ENCODE measurements at regions not wholly inside any gene's neighbourhood (a gene's known extent, or its start where the extent isn't known, plus 50 kb on each side); places are given as distances from the start of the nearest gene placed in this dataset.

DNA sequence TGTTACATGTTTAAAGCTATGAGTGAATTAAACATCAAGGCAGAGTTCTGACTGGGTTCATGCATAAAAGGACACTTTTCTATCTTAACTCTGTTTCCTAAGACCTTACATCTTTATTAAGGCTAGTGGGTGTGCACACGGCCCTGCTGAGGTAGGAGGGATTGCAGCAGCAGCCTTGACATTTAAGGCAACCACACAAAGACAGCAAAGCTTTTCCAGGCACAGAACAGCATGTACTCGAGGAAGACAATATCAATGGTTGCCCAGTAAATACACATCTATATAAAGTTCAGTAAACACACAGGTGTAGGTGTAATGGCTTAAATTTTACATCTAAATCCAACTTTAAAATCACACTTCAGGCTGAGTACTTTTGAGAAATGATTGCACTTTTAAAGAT lies 79.8 kb upstream of the LOC128125822 start:
- intact Hi-C loops (cut with micrococcal nuclease; ENCODE audit: unreplicated experiment): no loop called here
- H3K9me3 Mint-ChIP-seq (ENCODE audit: low read depth, unreplicated experiment): no peaks in the 10 kb centered on the region
- no peaks in the 10 kb centered on the region for H3K36me3 Mint-ChIP-seq (ENCODE audit: insufficient read depth, unreplicated experiment)

DNA sequence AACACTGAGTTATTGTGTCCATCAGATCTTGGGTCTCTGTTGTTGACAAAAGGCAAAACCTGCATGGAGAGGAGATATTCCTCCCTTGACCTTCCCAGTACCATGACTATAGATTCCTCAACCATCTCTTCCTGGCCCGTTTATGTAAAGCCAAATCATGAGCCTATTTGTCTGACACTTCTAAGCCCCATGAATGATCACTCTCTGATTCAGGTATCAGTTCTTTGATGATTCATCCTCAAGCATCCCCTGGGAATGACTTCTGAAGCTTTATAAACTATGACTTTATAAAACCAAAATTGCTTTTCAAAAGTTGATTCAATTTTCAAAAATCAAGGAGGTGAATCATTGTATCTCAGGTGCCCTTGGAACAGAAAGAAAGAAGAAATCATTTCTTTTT lies 78.7 kb upstream of the LOC128125822 start:
- Mint-ChIP-seq H3K9me3 (ENCODE audit: low read depth, unreplicated experiment) (no peaks in the 10 kb centered on the region), H3K4me3 (ENCODE audit: low read depth, unreplicated experiment) (no peak overlapping the region), H3K4me1 (ENCODE audit: low read depth, unreplicated experiment) (no peaks in the 10 kb centered on the region), H3K36me3 (ENCODE audit: insufficient read depth, unreplicated experiment) (no peaks in the 10 kb centered on the region), H3K27ac (ENCODE audit: unreplicated experiment) (no peak overlapping the region), H3K27me3 (ENCODE audit: unreplicated experiment) (no peaks in the 10 kb centered on the region)
- intact Hi-C loops (cut with micrococcal nuclease; ENCODE audit: unreplicated experiment): no loop called here
- TF ChIP-seq, protein P1, sequence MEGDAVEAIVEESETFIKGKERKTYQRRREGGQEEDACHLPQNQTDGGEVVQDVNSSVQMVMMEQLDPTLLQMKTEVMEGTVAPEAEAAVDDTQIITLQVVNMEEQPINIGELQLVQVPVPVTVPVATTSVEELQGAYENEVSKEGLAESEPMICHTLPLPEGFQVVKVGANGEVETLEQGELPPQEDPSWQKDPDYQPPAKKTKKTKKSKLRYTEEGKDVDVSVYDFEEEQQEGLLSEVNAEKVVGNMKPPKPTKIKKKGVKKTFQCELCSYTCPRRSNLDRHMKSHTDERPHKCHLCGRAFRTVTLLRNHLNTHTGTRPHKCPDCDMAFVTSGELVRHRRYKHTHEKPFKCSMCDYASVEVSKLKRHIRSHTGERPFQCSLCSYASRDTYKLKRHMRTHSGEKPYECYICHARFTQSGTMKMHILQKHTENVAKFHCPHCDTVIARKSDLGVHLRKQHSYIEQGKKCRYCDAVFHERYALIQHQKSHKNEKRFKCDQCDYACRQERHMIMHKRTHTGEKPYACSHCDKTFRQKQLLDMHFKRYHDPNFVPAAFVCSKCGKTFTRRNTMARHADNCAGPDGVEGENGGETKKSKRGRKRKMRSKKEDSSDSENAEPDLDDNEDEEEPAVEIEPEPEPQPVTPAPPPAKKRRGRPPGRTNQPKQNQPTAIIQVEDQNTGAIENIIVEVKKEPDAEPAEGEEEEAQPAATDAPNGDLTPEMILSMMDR (IDR thresholded peaks at IDR 0.05; ENCODE audit: unreplicated experiment): no peak
- CTCF ChIA-PET: no interaction called here
- no peak for DNase-seq
- no TSS peak for BruUV-seq (replicated peaks)

More for the DNA sequence above, 79.8 kb upstream of the LOC128125822 start:
- no peak for DNase-seq
- BruUV-seq (replicated peaks): no TSS peak
- Mint-ChIP-seq H3K4me1 (ENCODE audit: low read depth, unreplicated experiment) (no peaks in the 10 kb centered on the region), H3K4me3 (ENCODE audit: low read depth, unreplicated experiment) (no peak overlapping the region), H3K27ac (ENCODE audit: unreplicated experiment) (no peak overlapping the region), H3K27me3 (ENCODE audit: unreplicated experiment) (no peaks in the 10 kb centered on the region)
- CTCF ChIA-PET: no interaction called here
- TF ChIP-seq, protein P1 (IDR thresholded peaks at IDR 0.05; ENCODE audit: unreplicated experiment): no peak

GRCh38 chr6:63496361-63496804 lies 75.9 kb upstream of the LOC128125822 start:
- no TSS peak for BruUV-seq (replicated peaks)
- H3K36me3 Mint-ChIP-seq (ENCODE audit: insufficient read depth, unreplicated experiment): no peaks in the 10 kb centered on the region
- CTCF ChIA-PET: no interaction called here
- no peak for DNase-seq
- no peak overlapping the region for H3K27ac Mint-ChIP-seq (ENCODE audit: unreplicated experiment)
- no peak overlapping the region for H3K4me3 Mint-ChIP-seq (ENCODE audit: low read depth, unreplicated experiment)
- TF ChIP-seq, protein P1 (IDR thresholded peaks at IDR 0.05; ENCODE audit: unreplicated experiment): no peak
- intact Hi-C loops (cut with micrococcal nuclease; ENCODE audit: unreplicated experiment): no loop called here
- no peaks in the 10 kb centered on the region for H3K4me1 Mint-ChIP-seq (ENCODE audit: low read depth, unreplicated experiment)
- no peaks in the 10 kb centered on the region for H3K27me3 Mint-ChIP-seq (ENCODE audit: unreplicated experiment)
- no peaks in the 10 kb centered on the region for H3K9me3 Mint-ChIP-seq (ENCODE audit: low read depth, unreplicated experiment)

DNA sequence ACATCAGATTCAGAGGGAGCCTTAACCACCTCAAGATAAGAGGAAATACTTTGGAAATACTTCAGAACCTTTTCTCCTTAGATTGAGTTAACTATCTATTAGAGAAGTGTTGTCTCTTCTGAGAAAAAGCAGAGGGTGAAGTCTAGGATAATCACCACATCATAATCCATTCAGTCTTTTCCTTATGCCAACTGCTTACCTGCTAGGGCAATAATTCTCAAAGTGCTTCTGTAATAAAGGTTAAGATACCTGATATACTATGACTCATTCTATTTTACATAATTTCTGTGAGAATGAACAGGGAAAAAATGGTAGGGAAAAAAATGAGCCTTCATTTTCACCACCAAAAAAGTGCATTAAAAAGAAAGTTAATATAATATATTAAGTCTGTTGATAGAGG lies 70.1 kb upstream of the LOC128125822 start:
- BruUV-seq (replicated peaks): no TSS peak
- Mint-ChIP-seq H3K9me3 (ENCODE audit: low read depth, unreplicated experiment) (no peaks in the 10 kb centered on the region), H3K27ac (ENCODE audit: unreplicated experiment) (no peak overlapping the region), H3K4me3 (ENCODE audit: low read depth, unreplicated experiment) (no peak overlapping the region), H3K27me3 (ENCODE audit: unreplicated experiment) (no peaks in the 10 kb centered on the region), H3K4me1 (ENCODE audit: low read depth, unreplicated experiment) (peaks cover 10% of the 10 kb centered on the region), H3K36me3 (ENCODE audit: insufficient read depth, unreplicated experiment) (no peaks in the 10 kb centered on the region)
- TF ChIP-seq, protein P1 (IDR thresholded peaks at IDR 0.05; ENCODE audit: unreplicated experiment): no peak
- intact Hi-C loops (cut with micrococcal nuclease; ENCODE audit: unreplicated experiment): no loop called here
- no peak for DNase-seq
- CTCF ChIA-PET: no interaction called here

Data from Calu3 (cell line).